BJ (cell line): ENCODE measurements at regions not wholly inside any gene's neighbourhood (a gene's known extent, or its start where the extent isn't known, plus 50 kb on each side); places are given as distances from the start of the nearest gene placed in this dataset.

Experiments
- CTCF ChIA-PET: fragments of 350-600 bp; formaldehyde crosslinking; extraction: SDS; loops from one replicate; lab custom pipeline; 2021; ENCODE audit warnings: antibody characterized with exemption, inconsistent platforms; lab: Yijun Ruan, JAX
- POLR2A ChIA-PET: fragments of 300-600 bp; sonication (Branson Sonifier 250); formaldehyde crosslinking; extraction: SDS; loops from one replicate; lab custom pipeline; 2021; ENCODE audit warnings: antibody characterized with exemption; lab: Charles Lee
- DNase-seq: peaks from one replicate; pipeline ENCODE4 v3.0.0-alpha.2; 2011; ENCODE audit warnings: low read depth
- H3K27me3 ChIP-seq: 2 replicates; pipeline ENCODE4 v1.6.0; 2011; ENCODE audit warnings: low read length; ENCODE audit not compliant: control insufficient read depth, insufficient read depth
- H3K36me3 ChIP-seq: 2 replicates; pipeline ENCODE4 v1.5.1; 2011; ENCODE audit warnings: low read length; ENCODE audit not compliant: control insufficient read depth, insufficient read depth
- H3K4me3 ChIP-seq: 2 replicates; pipeline ENCODE4 v1.5.1; 2011; ENCODE audit warnings: low read depth, mild to moderate bottlenecking, control low read depth, low read length
- TF ChIP-seq, protein P1 (sequence below): IDR thresholded peaks from 2 replicates; pipeline ENCODE4 v1.5.1; 2011; ENCODE audit warnings: low read depth, mild to moderate bottlenecking, control low read depth, inconsistent platforms, low read length, moderate library complexity; ENCODE audit not compliant: insufficient read depth

DNA sequence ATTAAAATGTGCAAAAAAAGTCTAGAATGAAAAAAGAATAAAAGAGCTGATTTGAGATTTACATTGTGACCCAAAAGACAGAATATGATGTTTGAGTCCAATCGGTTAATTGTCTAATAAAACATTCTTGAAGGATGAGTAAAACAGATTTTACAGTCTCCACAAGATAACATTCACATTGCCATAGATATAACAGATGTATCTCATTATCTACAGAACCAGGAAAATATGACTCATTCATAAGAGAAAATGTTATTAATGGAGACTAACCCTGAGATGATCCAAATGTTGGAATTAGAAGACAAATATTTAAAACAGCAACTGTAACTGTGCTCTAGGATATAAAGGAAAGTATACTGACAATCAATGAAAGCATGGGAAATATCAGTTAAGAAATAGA lies 141.7 kb downstream of the RFX6 start:
- Histone ChIP-seq H3K36me3 (no peaks in the 10 kb centered on the region), H3K27me3 (no peaks in the 10 kb centered on the region), H3K4me3 (no peak overlapping the region)
- POLR2A ChIA-PET, result no interaction called here
- DNase-seq, result peak; percentile 42
- TF ChIP-seq, protein P1, sequence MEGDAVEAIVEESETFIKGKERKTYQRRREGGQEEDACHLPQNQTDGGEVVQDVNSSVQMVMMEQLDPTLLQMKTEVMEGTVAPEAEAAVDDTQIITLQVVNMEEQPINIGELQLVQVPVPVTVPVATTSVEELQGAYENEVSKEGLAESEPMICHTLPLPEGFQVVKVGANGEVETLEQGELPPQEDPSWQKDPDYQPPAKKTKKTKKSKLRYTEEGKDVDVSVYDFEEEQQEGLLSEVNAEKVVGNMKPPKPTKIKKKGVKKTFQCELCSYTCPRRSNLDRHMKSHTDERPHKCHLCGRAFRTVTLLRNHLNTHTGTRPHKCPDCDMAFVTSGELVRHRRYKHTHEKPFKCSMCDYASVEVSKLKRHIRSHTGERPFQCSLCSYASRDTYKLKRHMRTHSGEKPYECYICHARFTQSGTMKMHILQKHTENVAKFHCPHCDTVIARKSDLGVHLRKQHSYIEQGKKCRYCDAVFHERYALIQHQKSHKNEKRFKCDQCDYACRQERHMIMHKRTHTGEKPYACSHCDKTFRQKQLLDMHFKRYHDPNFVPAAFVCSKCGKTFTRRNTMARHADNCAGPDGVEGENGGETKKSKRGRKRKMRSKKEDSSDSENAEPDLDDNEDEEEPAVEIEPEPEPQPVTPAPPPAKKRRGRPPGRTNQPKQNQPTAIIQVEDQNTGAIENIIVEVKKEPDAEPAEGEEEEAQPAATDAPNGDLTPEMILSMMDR, result no peak
- CTCF ChIA-PET, result no interaction called here

DNA sequence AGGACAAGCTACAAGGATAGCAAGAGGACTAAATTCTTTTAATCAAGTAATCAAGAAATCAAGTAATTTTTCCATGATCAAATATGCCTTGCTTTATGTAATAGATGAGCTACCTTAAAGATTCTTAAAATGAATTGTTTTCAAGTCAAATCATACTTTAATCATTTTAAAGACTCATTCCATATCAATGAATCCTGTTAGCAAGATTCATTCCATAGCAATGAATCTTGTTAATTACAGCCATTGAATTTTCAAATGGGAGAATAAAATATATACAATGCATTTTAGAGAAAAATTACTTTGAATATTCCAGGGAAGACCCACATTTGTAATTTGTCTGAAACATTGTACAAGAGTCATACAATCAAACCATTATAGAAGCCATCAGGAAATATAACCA lies 145.7 kb downstream of the RFX6 start:
- CTCF ChIA-PET, result no interaction called here
- TF ChIP-seq, protein P1, result no peak
- H3K4me3 ChIP-seq, result no peak overlapping the region
- POLR2A ChIA-PET, result no interaction called here
- H3K36me3 ChIP-seq, result no peaks in the 10 kb centered on the region
- no peaks in the 10 kb centered on the region for H3K27me3 ChIP-seq
- no peak for DNase-seq

DNA sequence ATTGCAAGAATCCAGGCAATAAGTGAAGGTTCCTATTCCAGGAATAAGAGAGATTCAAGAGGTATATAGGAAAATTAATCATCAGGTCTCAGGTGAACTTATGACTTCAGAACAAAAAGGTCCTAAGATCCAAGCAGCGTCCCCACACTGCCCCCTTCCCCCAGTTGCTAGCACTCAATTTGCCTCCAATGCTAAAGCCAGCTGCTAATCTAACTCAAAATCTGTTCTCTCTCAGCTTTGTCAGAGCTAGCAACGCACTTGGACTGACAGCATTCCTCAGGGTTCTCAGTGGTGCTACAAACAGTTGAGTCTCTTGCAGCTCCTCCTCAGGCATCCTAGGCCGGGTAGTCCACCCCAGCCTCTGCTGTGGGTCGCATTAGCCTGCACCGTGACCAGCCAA lies 148.3 kb downstream of the RFX6 start:
- DNase-seq, result no peak
- Histone ChIP-seq H3K27me3 (no peaks in the 10 kb centered on the region), H3K4me3 (no peak overlapping the region), H3K36me3 (no peaks in the 10 kb centered on the region)
- ChIA-PET CTCF (no interaction called here), POLR2A (no interaction called here)
- TF ChIP-seq, protein P1, result no peak

DNA sequence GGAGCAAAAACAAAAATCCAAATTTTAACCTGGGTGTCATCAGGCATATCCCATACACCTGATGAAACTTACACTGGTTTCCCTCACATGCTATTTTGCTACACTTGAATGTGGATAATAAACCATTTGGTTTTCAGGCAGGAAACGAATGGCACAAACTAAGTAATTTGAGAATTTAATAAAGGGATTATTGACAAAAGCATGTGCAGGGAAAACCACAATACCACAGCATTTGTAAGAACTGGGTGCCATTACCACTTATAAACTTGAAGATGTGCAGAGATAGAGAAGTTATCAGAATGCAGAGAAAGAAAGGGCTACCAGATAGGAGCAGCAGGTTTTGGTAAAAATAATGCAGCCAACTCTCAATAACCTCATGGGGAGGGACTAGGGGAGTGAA lies 151.2 kb downstream of the RFX6 start:
- ChIA-PET POLR2A (no interaction called here), CTCF (no interaction called here)
- Histone ChIP-seq H3K36me3 (no peaks in the 10 kb centered on the region), H3K4me3 (no peak overlapping the region), H3K27me3 (no peaks in the 10 kb centered on the region)
- no peak for DNase-seq
- TF ChIP-seq, protein P1, result no peak

DNA sequence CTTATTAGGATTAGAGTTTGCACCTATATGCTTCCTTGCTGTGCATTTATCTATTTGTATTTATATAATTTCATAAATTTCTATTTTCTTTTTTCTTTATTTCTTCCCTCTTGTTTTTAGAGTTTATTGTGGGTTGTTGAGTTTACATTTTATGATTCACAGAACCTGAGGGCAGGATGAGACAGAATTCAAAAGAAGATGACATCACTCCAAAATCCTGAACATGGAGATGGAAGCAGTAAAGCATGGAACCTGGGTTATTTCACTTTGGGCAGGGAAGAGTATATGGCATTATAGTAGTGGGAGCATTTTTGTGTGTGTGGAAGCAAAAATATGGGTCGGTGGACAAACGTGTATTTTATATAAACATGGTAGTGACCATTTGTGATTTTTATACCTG lies 157.5 kb downstream of the RFX6 start:
- ChIA-PET CTCF (no interaction called here), POLR2A (no interaction called here)
- no peak for DNase-seq
- Histone ChIP-seq H3K36me3 (no peaks in the 10 kb centered on the region), H3K27me3 (no peaks in the 10 kb centered on the region), H3K4me3 (no peak overlapping the region)
- TF ChIP-seq, protein P1, result no peak
